ENCODE measurements at regions not wholly inside any gene's neighbourhood (a gene's known extent, or its start where the extent isn't known, plus 50 kb on each side); places are given as distances from the start of the nearest gene placed in this dataset.
"Not testable (repeated sequence)": the region's sequence is repeated elsewhere in the genome, so short reads cannot be mapped to it uniquely, and the experiment has no call there.

DNA sequence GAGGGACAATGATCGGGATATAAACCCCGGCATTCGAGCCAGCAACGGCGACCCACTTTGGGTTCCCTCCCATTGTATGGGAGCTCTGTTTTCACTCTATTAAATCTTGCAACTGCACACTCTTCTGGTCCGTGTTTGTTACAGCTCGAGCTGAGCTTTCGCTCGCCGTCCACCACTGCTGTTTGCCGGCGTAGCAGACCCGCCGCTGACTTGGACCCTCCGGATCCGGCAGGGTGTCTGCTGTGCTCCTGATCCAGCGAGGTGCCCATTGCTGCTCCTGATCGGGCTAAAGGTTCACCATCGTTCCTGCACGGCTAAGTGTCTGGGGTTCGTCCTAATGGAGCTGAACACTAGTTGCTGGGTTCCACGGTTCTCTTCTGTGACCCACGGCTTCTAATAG, 220.2 kb downstream of the GLRX3 start:
- intact Hi-C loops (cut with micrococcal nuclease); CTCF ChIA-PET; H3K4me3 Mint-ChIP-seq; H3K4me1 Mint-ChIP-seq (ENCODE audit: low read depth); DNase-seq; H3K9me3 Mint-ChIP-seq; H3K36me3 Mint-ChIP-seq (ENCODE audit: low read depth); H3K27ac Mint-ChIP-seq; H3K27me3 Mint-ChIP-seq (ENCODE audit: low read depth): not testable (repeated sequence)

DNA sequence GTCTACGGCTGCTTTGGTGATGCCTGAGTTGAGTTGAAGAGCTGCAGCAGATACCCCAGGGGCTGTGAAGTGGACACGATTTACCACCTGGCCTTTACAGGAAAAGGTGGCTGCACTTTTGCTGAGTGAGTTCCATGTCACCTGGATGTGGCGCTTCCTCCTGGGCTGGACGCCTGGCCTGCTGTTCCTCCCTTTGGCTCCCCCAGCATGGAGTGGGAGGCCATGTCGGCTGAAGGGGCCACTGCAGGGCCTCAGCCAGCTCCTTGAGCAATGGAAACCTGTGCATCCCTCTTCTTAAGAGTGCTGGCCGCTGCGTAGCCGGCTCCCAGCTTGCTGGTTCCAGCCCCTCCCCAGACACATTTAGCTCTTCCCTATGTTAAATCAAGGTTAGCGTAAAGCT, 221.0 kb downstream of the GLRX3 start:
- Mint-ChIP-seq H3K4me1 (ENCODE audit: low read depth) (no peaks in the 10 kb centered on the region), H3K9me3 (no peaks in the 10 kb centered on the region), H3K4me3 (no peak overlapping the region), H3K36me3 (ENCODE audit: low read depth) (no peaks in the 10 kb centered on the region), H3K27ac (no peak overlapping the region), H3K27me3 (ENCODE audit: low read depth) (no peaks in the 10 kb centered on the region)
- CTCF ChIA-PET, result no interaction called here
- no peak for DNase-seq
- intact Hi-C loops (cut with micrococcal nuclease), result no loop called here

DNA sequence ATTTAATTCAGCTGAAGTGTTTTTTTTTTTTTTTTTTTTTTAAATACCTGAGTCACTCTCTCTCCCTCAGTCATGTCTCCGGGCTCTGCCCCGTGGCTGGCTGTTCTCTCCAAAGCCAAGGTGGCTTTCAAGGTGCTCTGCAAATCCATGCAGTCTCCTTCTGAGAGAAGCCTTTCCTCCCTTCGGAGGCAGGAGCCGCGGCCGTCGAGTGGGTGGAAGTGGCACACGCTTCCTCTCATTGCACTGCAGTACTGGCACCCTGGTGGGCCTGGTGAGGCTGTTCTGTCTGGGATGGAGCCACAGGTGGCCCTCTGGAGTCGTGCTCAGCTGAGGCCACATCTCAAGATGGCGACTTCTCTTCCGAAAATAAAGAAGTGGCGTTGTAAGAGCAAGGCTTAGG, 221.8 kb downstream of the GLRX3 start:
- CTCF ChIA-PET, result no interaction called here
- no peaks in the 10 kb centered on the region for H3K4me1 Mint-ChIP-seq (ENCODE audit: low read depth)
- no peak overlapping the region for H3K4me3 Mint-ChIP-seq
- intact Hi-C loops (cut with micrococcal nuclease), result no loop called here
- H3K9me3 Mint-ChIP-seq, result no peaks in the 10 kb centered on the region
- no peak for DNase-seq
- H3K36me3 Mint-ChIP-seq (ENCODE audit: low read depth), result no peaks in the 10 kb centered on the region
- H3K27ac Mint-ChIP-seq, result no peak overlapping the region
- H3K27me3 Mint-ChIP-seq (ENCODE audit: low read depth), result no peaks in the 10 kb centered on the region

DNA sequence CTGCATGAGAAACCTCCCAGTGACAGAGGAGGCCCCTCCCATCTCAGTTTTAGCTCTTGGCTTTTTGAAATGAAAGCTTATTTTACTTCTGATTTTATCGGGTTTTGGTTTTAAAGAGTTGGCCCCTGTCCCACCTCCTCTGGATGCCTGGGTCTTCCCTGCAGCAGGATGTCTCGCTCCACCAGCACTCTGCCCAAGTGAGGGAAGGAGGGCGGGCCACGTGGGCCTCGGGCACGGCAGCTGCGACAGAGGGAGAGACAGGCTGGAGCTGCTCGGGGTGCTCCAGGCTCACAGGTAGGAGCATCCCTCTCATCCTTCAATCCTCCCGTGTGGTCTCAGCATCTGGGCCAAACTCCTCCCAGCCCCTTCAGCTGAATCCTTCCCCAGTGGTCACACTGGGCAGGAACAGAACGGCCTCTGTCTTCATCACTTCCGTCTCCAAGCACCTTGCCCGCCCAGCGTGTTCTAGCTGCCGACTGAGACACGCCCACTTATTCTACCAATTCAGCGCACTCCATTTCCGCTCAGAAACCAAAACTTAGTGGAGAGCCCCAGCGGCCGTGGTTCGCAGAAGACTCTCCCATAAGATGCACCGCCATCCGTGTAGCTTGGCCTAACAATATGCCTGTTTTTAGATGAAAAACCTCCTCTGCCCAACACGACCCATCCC, 222.9 kb downstream of the GLRX3 start:
- Mint-ChIP-seq H3K9me3 (no peaks in the 10 kb centered on the region), H3K27ac (no peak overlapping the region), H3K4me1 (ENCODE audit: low read depth) (no peaks in the 10 kb centered on the region), H3K27me3 (ENCODE audit: low read depth) (no peaks in the 10 kb centered on the region), H3K36me3 (ENCODE audit: low read depth) (no peaks in the 10 kb centered on the region), H3K4me3 (no peak overlapping the region)
- intact Hi-C loops (cut with micrococcal nuclease), result no loop called here
- CTCF ChIA-PET, result no interaction called here
- no peak for DNase-seq

DNA sequence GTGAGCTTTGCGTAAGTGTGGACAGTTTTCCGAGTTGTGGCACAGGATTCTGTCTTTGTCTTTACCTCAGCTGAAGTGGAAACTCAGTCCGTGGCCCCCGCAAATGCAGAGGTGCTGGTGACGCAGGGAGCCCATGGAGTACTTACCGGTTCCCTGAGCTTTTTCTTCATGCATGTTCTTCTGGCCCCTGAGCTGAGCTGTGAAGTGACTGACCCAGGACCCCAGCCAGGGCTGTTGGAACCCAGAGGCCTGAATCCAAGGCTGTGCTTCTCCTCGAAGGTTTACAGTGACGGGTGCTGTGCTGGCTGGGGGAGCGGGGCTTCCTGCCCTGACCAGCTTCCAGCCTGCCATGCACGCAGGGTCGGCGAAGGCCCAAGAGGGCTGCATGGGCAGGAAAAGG, 223.5 kb downstream of the GLRX3 start:
- Mint-ChIP-seq H3K4me3 (no peak overlapping the region), H3K36me3 (ENCODE audit: low read depth) (no peaks in the 10 kb centered on the region), H3K27me3 (ENCODE audit: low read depth) (peaks cover 3% of the 10 kb centered on the region), H3K4me1 (ENCODE audit: low read depth) (no peaks in the 10 kb centered on the region), H3K9me3 (no peaks in the 10 kb centered on the region), H3K27ac (no peak overlapping the region)
- CTCF ChIA-PET, result no interaction called here
- intact Hi-C loops (cut with micrococcal nuclease), result no loop called here
- no peak for DNase-seq

DNA sequence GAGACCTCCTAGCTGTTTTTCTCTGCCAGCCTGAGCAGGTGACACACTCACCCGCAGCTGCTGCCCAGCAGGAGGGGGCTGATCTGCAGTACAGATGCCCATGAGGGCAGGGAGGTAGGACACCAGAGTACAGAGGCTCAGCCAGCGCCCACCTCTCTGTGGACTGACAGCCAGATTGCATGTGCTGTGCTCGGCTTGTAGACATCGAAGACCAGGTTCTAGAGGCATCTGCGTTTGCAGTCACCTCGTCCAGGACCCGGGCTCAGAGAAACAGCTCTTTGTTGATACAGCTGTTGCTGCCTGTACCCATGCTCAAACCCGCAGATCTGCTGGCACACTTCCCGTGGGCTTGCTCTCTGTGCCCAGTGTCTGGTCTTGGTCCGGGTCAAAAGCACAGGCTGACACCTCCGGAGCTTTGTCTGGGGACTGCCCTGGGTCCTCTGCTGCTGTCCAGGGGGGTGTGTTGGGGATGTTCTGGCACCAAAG, 224.7 kb downstream of the GLRX3 start:
- peaks cover 3% of the 10 kb centered on the region for H3K9me3 Mint-ChIP-seq
- H3K4me1 Mint-ChIP-seq (ENCODE audit: low read depth), result no peaks in the 10 kb centered on the region
- peaks cover 3% of the 10 kb centered on the region for H3K27me3 Mint-ChIP-seq (ENCODE audit: low read depth)
- DNase-seq, result no peak
- CTCF ChIA-PET, result no interaction called here
- intact Hi-C loops (cut with micrococcal nuclease), result no loop called here
- H3K4me3 Mint-ChIP-seq, result no peak overlapping the region
- H3K36me3 Mint-ChIP-seq (ENCODE audit: low read depth), result no peaks in the 10 kb centered on the region
- no peak overlapping the region for H3K27ac Mint-ChIP-seq

DNA sequence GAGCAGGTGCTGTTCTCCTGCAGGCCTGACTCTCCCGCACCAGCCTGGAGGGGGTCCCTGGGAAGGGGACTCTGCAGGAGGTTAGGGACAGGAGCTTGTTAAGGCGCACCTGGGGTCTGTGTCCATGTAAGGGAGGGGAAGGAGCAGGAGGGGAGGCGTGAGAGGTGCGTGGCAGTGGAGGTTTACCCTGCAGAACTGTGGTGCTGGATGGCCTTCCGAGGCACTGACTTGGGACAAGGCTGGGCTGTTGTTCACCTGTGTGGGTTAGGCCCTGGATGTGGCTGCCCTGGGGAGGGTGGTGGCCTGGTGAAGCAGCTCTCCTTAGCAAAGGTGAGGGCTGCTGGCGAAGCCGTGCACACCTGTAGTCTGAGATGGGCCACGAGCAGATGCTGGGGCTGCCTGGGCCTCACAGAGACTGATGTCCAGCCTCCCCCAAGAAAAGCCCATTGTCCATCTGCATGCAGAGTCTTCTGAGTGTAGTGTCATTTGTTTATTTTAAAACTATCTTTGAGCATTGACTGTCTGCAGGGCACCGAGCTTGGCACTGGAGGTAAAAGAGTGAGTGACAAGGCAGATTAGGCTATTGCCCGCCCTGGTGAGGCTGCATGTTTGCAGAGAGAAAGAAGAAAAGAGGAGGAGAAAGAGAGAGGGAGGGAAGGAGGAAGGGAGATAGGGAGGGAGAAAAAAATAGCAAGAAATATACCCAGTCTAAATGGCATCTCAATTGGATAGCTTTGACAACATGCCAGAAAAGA, 225.3 kb downstream of the GLRX3 start:
- no peaks in the 10 kb centered on the region for H3K36me3 Mint-ChIP-seq (ENCODE audit: low read depth)
- H3K27ac Mint-ChIP-seq, result no peak overlapping the region
- intact Hi-C loops (cut with micrococcal nuclease), result no loop called here
- CTCF ChIA-PET, result no interaction called here
- DNase-seq, result no peak
- H3K4me1 Mint-ChIP-seq (ENCODE audit: low read depth), result no peaks in the 10 kb centered on the region
- peaks cover 3% of the 10 kb centered on the region for H3K27me3 Mint-ChIP-seq (ENCODE audit: low read depth)
- H3K9me3 Mint-ChIP-seq, result peaks cover 3% of the 10 kb centered on the region
- no peak overlapping the region for H3K4me3 Mint-ChIP-seq

DNA sequence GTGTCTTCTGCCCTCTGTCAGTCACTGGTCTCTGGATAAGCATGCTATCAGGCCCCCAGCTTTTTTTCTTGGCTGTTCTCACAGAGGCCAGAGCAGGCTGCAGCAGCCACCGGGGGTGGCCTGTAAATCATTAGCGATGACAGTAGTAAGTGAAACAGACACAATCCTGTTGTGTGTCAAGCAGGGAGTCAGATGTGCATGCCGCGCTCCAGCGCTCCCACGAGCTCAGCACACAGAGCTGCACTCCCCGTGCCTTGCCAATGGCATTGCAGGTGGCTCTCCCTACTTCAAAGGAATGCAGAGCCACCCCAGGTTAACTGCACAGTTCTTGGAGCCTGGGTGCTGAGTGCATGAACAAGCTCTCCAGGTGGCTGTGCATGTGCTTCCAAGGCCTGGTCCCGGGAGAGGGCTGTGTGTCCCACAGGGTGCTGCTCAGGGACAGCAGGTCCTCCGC, 226.1 kb downstream of the GLRX3 start:
- CTCF ChIA-PET, result no interaction called here
- Mint-ChIP-seq H3K36me3 (ENCODE audit: low read depth) (no peaks in the 10 kb centered on the region), H3K4me3 (no peak overlapping the region), H3K9me3 (peaks cover 3% of the 10 kb centered on the region), H3K27me3 (ENCODE audit: low read depth) (peaks cover 3% of the 10 kb centered on the region), H3K27ac (no peak overlapping the region), H3K4me1 (ENCODE audit: low read depth) (no peaks in the 10 kb centered on the region)
- intact Hi-C loops (cut with micrococcal nuclease), result no loop called here
- no peak for DNase-seq

DNA sequence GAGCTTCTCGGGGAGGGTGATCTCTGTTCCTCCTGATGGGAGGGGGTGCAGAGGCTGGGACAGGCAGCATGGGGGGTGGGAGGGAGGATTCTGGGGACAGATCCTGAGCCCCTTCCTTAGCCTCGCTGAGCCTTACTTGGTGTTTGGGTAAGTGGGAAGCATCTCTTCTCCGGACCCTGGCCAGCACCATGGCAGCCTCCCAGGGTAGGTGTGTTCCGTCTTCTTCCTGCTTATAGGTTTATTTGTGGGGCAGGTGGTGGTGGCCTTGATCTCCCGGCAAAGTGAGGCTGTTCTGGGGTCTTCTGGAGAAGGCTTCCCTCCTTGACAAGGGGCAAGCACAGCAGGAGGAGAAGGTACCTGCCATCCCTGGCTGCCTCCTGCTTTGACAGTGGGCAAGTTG, 226.9 kb downstream of the GLRX3 start:
- H3K9me3 Mint-ChIP-seq, result peaks cover 3% of the 10 kb centered on the region
- peaks cover 3% of the 10 kb centered on the region for H3K27me3 Mint-ChIP-seq (ENCODE audit: low read depth)
- no peak overlapping the region for H3K4me3 Mint-ChIP-seq
- DNase-seq, result no peak
- CTCF ChIA-PET, result no interaction called here
- intact Hi-C loops (cut with micrococcal nuclease), result no loop called here
- H3K27ac Mint-ChIP-seq, result no peak overlapping the region
- H3K4me1 Mint-ChIP-seq (ENCODE audit: low read depth), result no peaks in the 10 kb centered on the region
- H3K36me3 Mint-ChIP-seq (ENCODE audit: low read depth), result no peaks in the 10 kb centered on the region

DNA sequence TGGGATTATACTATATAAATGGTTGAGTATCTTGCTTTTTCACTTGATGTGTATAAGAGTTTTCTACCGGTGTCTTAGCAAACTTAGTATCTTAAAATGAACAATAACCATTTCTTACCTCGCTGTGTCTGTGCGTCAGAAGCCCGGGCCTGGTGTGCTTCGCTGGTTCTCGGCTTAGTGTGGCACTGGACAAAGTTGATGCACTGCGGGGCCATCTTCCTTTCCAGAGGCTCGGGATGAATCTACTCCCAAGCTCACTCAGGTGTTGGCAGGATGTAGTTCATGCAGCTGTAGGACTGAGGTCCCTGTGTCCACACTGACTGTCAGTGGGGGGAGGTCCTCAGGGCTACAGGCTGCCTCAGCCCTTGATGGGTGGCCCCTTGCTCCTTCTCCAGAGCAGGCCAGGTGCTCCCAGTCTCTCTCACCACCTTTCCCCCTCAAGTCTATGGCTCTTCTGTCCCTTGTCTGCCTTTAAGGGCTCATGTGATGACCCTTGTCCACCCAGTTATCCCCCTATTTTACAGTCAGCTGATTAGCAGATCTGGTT, 227.8 kb downstream of the GLRX3 start:
- DNase-seq, result no peak
- Mint-ChIP-seq H3K36me3 (ENCODE audit: low read depth) (no peaks in the 10 kb centered on the region), H3K9me3 (peaks cover 3% of the 10 kb centered on the region), H3K27me3 (ENCODE audit: low read depth) (peaks cover 3% of the 10 kb centered on the region), H3K4me1 (ENCODE audit: low read depth) (no peaks in the 10 kb centered on the region), H3K27ac (no peak overlapping the region), H3K4me3 (no peak overlapping the region)
- intact Hi-C loops (cut with micrococcal nuclease), result no loop called here
- CTCF ChIA-PET, result no interaction called here

DNA sequence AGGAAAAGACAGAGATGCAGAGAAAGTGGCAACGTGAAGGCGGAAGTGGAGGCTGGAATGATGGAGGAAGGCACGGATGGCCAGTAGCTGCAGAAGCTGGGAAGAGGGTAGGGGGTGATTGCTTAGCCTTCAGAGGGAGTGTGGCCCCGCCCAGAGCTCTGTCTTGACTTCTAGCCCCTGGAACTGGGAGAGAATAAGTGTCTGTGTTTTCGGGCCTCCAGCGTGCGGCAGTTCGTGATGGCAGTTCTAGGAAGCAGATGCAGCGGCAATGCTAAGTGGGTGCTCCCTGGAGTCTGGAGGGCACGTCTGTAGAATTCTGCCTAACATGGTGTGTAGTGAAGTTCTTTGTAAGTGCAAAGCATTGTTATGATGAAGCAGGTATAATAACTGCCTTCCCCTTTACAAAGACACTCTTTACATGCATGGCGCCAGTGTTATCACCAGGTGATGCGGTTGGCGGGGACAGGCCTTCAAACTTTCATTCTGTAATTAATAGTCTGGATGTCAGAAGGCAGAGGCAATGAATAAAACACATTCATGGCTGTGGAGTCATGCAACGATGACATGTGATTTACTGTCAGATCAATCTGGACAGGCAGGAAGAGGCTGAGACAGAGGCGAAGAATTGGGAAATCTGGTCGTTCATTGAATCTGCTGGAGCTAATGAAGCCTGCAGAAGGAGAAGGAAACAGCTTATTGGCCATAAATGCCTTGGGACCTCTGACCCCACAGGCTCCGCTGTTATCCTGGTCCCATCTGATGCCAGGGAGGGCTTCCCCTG, 228.6 kb downstream of the GLRX3 start:
- no peaks in the 10 kb centered on the region for H3K4me1 Mint-ChIP-seq (ENCODE audit: low read depth)
- CTCF ChIA-PET, result no interaction called here
- H3K27me3 Mint-ChIP-seq (ENCODE audit: low read depth), result peaks cover 3% of the 10 kb centered on the region
- no peak overlapping the region for H3K27ac Mint-ChIP-seq
- H3K36me3 Mint-ChIP-seq (ENCODE audit: low read depth), result no peaks in the 10 kb centered on the region
- DNase-seq, result no peak
- intact Hi-C loops (cut with micrococcal nuclease), result no loop called here
- H3K4me3 Mint-ChIP-seq, result no peak overlapping the region
- H3K9me3 Mint-ChIP-seq, result peaks cover 3% of the 10 kb centered on the region

DNA sequence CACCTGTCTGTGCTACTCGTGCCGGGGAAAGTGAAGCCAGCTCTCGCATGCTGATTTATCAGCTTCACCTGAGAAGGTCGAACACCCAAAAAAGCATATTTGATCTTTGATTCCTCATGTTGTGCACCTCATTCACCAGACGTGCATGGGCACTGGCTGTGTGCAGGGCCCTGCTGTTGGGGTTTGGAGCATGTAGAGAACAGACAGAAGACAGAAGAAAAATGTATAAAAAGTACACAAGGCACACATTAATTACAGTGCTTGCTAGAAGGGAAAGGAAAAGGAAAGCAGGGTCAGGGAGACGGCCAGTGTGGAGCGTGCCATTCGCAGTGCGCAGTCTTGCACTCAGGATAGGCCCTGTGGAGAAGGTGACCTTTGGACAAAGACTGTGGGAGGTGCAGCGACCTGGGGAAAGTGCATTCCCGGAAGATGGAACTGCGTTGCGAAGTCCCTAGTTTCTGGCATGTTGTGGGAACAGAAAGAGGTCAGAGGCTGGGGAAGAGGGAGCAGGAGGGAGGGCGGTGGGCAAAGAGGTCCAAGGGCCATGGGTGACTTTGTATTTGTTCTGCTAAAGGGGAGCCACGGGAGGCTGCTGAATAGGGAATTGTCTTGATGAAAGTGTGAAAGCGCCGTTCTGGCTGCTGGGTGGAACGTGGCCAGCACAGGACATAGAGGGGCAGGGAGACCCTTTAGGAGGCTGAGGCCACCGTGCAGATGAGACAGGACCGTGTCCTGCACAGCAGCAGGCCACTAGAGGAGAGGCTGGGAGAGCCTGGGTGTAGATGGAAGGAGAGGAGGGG, 232.8 kb downstream of the GLRX3 start:
- no peak overlapping the region for H3K4me3 Mint-ChIP-seq
- H3K36me3 Mint-ChIP-seq (ENCODE audit: low read depth), result no peaks in the 10 kb centered on the region
- peaks cover 3% of the 10 kb centered on the region for H3K27me3 Mint-ChIP-seq (ENCODE audit: low read depth)
- intact Hi-C loops (cut with micrococcal nuclease), result no loop called here
- DNase-seq, result no peak
- H3K27ac Mint-ChIP-seq, result no peak overlapping the region
- H3K4me1 Mint-ChIP-seq (ENCODE audit: low read depth), result no peaks in the 10 kb centered on the region
- CTCF ChIA-PET, result no interaction called here
- H3K9me3 Mint-ChIP-seq, result peaks cover 3% of the 10 kb centered on the region
